Subcutaneous abdominal adipose tissue (tissue), 5 donors: ENCODE measurements at regions not wholly inside any gene's neighbourhood (a gene's known extent, or its start where the extent isn't known, plus 50 kb on each side); places are given as distances from the start of the nearest gene placed in this dataset.
"Not testable (repeated sequence)": the region's sequence is repeated elsewhere in the genome, so short reads cannot be mapped to it uniquely, and the experiment has no call there.

Experiments
- H3K27ac ChIP-seq: one replicate; pipeline ENCODE4 v1.7.0; 2013; ENCODE audit warnings: low read depth, mild to moderate bottlenecking, inconsistent platforms, low read length, moderate library complexity
- H3K27me3 ChIP-seq, 5 donors: one replicate each; pipeline ENCODE4 v1.7.0; 2013; ENCODE audit warnings: low read length in 5 of 5, inconsistent platforms in 1 of 5; ENCODE audit not compliant: control insufficient read depth in 5 of 5, insufficient read depth in 4 of 5
- H3K36me3 ChIP-seq, 5 donors: one replicate each; pipeline ENCODE4 v1.7.0; 2013; ENCODE audit warnings: low read length in 5 of 5; ENCODE audit not compliant: control insufficient read depth in 5 of 5, insufficient read depth in 5 of 5
- H3K4me1 ChIP-seq, 5 donors: one replicate each; pipeline ENCODE4 v1.7.0; 2013; ENCODE audit warnings: low read length in 5 of 5, mild to moderate bottlenecking in 3 of 5, moderate library complexity in 1 of 5; ENCODE audit not compliant: control insufficient read depth in 5 of 5, insufficient read depth in 5 of 5
- H3K4me3 ChIP-seq, 5 donors: one replicate each; pipeline ENCODE4 v1.7.0; 2013; ENCODE audit warnings: low read length in 5 of 5, low read depth in 1 of 5
- H3K9ac ChIP-seq, 5 donors: one replicate each; pipeline ENCODE4 v1.7.0; 2013; ENCODE audit warnings: low read length in 5 of 5, mild to moderate bottlenecking in 4 of 5, moderate library complexity in 3 of 5
- H3K9me3 ChIP-seq, 5 donors: one replicate each; pipeline ENCODE4 v1.7.0; 2013; ENCODE audit warnings: low read length in 5 of 5; ENCODE audit not compliant: control insufficient read depth in 5 of 5
- donor health status: healthy.
- donor health status: healthy.
- donor health status: healthy.
- donor health status: healthy.
- donor health status: healthy.

DNA sequence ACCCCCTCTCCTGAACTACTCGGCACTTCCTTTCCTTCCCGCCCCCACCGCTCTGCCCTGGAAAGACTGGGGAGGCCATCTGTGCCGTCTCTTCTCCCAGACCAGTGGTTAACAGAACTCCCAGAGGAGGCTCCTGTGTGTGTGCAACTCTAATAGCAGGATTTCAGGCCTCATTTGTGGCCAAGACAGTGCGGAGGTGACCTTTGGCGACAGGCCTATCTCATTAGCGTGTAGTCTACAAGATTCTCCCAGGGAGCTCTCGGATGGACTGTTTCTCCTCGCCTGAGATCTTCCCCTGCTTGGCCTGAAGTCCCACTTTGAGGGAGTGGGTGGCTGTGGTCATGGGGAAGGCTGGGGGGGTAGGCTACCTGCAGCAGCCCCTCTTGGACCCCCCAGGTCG is 325.2 kb downstream of the BCL2L11 start:
- not testable (repeated sequence) for H3K27me3 ChIP-seq, H3K4me3 ChIP-seq, H3K27ac ChIP-seq, H3K36me3 ChIP-seq, H3K4me1 ChIP-seq, H3K9ac ChIP-seq, H3K9me3 ChIP-seq

DNA sequence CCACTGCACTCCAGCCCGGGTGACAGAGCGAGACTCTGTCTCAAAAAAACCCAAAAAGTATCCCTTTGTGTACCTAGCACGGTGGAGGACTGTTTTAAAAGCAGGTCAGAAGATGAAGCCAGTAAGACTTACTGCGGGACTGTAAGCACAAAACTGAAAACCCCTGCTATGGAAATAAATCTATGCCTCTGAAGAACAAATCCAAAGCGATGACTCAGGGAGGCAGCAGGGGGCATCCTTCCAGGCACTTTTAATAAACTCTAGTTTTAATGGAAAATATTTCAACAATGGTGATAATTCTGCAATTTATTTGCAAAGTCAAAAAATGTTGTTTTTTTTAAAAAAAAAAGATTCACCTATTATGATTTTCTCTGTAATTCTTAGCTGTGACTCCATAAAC is 326.8 kb downstream of the BCL2L11 start:
- H3K9me3 ChIP-seq, H3K27me3 ChIP-seq, H3K36me3 ChIP-seq, H3K4me1 ChIP-seq, H3K27ac ChIP-seq, H3K4me3 ChIP-seq, H3K9ac ChIP-seq: not testable (repeated sequence)

DNA sequence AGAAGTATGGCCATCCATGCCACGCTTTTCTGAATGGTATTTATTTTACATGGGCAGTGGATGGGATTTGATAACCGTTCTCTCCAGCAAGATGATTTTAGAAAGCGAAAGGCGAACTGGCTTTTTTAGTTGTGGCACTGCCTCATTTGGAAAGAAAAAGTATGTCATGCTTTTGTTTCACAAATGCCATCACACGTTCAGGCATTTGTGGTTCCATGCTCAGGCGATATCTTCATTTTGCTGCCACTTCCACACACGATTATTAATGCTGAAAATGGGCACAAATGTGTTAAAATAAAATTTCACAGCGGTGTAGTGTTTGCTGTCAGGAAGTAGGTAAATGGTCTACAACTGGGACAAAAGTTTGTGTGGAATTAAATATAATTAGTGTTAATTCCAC is 328.1 kb downstream of the BCL2L11 start:
- not testable (repeated sequence) for H3K4me1 ChIP-seq, H3K36me3 ChIP-seq, H3K27ac ChIP-seq, H3K9me3 ChIP-seq, H3K27me3 ChIP-seq, H3K4me3 ChIP-seq, H3K9ac ChIP-seq

DNA sequence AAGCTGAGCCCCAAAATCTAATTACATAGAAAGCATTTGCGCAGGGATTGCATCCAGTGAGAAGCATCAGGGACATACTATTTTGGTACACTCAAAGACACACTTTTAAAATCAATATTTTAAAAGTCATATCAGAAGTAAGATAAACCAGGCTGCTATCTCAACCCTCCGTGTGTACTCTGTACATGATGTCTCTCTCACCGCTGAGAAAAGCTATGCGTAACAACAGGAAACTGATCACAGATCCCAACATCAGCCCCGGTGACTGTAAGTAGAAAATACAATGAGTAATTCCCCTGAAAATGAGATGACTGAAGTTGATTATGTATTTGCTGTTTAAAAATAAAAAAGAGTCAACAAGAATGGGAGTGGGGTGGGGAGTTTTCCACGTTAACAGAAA is 329.8 kb downstream of the BCL2L11 start:
- not testable (repeated sequence) for H3K9me3 ChIP-seq, H3K9ac ChIP-seq, H3K36me3 ChIP-seq, H3K4me3 ChIP-seq, H3K27ac ChIP-seq, H3K4me1 ChIP-seq, H3K27me3 ChIP-seq

DNA sequence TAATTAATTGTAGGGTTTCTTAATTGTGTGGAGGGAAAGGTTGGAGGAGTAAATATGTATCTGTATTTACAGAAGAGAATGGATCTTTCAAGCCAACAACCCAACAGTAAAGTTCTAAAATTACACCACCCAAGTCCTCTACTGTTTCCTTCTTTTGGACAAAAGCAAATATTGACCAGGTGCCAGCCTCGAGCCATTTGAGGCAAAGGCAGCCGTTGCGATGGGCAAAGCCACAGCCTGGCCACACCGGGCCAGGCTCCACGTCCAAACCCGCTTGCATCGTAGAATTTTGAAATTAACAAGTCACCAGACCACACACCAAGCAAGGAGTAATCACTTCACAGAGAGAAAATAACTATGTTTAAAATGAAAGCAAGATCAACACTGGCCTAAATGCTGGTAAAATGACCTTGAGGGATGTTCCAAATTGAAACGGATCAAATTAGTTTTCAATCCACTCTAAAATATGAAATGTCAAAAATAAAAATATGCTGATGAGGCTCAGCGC is 331.0 kb downstream of the BCL2L11 start:
- H3K36me3 ChIP-seq, H3K27ac ChIP-seq, H3K9me3 ChIP-seq, H3K4me1 ChIP-seq, H3K9ac ChIP-seq, H3K27me3 ChIP-seq: not testable (repeated sequence)
- peak overlapping the region in 1 of 5 donors; percentile 22 for H3K4me3 ChIP-seq

DNA sequence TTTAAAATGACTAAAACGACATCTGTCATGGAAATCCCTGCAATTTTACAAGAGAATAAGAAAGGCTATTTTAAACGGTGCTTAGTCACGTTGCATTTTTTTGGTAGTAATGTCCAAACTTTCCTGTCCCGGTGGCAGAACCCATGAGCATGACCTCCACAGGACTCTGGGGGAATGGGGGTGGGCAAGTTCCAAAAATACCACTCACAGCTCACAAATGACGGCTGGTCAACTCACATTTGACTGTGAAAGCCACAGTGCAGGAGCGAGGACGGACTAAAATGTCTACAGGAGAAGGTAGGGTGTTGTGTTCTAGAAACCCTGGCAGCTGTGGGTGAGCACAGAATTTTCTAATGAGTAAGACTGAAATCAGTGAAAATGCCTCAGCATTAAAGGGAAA is 331.5 kb downstream of the BCL2L11 start:
- H3K27ac ChIP-seq, H3K9ac ChIP-seq: not testable (repeated sequence)

DNA sequence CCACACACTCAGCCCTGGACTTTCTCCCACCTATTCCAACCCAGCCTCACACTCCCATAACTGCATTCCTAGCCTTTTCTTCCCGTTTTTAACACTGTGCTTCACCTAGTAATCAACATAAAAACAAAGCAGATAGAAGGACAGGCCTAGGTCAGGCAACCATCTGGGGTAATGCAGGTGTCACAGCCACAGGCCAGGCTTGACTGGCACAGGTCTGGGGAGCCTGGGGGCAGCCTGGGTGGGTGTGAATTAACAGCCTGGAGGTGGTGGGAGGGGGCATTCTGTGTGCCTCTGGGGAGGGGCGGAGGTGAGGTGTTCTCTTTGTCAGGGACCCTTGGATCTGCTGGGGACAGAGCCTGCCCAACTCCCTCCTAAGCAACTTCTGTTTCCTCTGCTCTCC is 332.6 kb downstream of the BCL2L11 start:
- H3K36me3 ChIP-seq, H3K9ac ChIP-seq, H3K27me3 ChIP-seq, H3K4me1 ChIP-seq, H3K9me3 ChIP-seq, H3K27ac ChIP-seq, H3K4me3 ChIP-seq: not testable (repeated sequence)

More for the DNA sequence above, 331.5 kb downstream of the BCL2L11 start:
- H3K27me3 ChIP-seq, H3K9me3 ChIP-seq, H3K4me1 ChIP-seq, H3K36me3 ChIP-seq: not testable (repeated sequence)
- peak overlapping the region in 1 of 5 donors; percentile 22 for H3K4me3 ChIP-seq

DNA sequence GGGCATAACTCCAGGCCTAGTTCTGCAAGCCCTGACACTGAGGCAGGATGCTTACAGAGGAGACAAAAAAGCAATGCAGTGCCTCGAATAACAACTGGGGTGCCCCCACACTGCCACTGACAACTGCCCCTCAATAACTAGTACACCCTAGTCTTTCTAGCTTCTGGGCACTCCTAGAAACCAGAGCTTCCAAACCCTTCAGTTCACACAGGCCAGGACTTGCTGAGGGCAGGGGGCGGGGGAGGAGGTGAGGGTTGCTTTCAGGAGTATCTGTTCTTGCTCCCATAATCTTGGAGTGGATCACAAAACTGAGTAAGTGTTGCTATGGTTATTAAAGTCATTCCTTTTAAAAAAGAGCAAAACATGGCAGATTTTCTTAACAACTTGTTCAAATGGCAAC is 333.1 kb downstream of the BCL2L11 start:
- H3K4me3 ChIP-seq, H3K9ac ChIP-seq, H3K27ac ChIP-seq, H3K9me3 ChIP-seq, H3K4me1 ChIP-seq, H3K27me3 ChIP-seq, H3K36me3 ChIP-seq: not testable (repeated sequence)

DNA sequence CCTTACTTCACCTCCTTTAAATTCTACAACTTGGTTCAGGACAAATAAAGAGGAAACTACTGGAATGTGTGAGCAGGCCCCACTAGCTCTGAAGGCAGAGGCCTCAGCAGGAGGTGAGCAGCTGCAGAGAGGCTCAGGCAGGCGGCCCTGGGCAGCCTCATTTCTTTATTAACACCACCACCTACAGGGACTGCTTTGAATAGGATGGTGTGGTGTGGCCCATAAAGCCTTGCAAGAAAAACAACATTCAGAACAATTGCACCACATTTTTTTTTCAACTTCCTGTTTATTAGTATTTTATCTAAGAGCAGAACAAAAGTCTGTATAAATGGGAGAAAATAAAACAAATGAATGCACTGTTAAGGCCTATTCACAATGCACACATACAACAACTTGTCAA is 333.7 kb downstream of the BCL2L11 start:
- not testable (repeated sequence) for H3K27me3 ChIP-seq, H3K27ac ChIP-seq, H3K36me3 ChIP-seq

DNA sequence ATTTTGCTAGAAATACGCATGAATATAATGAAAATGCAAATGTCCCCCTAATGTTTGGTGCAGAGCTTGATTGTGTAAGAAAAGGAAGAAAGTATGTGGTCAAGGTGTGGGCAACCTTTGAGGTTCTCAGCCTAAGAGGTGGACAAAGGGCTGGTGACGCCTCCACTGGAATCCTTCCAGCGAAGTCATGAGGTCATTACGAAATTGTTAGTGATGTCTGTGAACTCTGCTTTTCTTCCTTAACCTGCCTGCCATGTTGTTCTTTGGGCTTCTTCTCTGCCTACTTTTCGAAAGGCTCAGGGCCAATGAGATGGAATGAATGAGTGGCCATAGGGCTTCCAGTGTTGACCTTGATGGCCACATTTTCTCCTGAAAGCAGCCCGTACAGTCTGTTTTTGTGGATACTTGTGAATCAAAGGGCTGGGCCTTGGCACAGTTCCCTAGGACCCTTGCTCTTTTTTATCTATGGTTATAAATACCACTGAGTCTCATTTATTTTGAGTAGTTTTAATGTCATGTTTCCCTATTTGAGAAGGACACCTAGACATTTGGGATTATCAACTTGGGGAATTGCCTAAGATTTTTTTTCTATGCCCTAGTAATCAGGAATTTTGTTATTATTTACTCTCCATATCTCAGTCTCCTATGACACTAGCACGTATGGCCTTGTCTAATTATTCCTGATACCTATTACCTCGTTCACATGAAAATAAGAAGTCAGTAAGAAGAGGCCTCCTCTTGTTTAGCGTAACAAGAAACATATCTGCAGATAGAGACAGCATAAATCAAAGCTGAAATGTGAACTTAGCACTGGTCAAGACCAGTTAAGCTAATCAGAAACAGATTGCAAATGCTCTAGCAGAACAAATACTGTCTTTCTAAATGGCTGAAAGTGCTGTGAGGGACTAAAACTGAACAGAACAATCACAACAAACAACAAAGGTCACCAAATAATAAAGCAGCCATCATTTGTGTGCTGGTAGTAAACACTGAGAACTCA is 334.6 kb downstream of the BCL2L11 start:
- H3K4me3 ChIP-seq, H3K36me3 ChIP-seq, H3K9ac ChIP-seq, H3K27me3 ChIP-seq, H3K4me1 ChIP-seq, H3K27ac ChIP-seq, H3K9me3 ChIP-seq: not testable (repeated sequence)

More for the DNA sequence above, 333.7 kb downstream of the BCL2L11 start:
- not testable (repeated sequence) for H3K4me3 ChIP-seq, H3K4me1 ChIP-seq, H3K9ac ChIP-seq, H3K9me3 ChIP-seq
